GM20000 (cell line): ENCODE measurements at regions not wholly inside any gene's neighbourhood (a gene's known extent, or its start where the extent isn't known, plus 50 kb on each side); places are given as distances from the start of the nearest gene placed in this dataset.

ENCODE experiments used
- DNase-seq: peaks from one replicate; pipeline ENCODE4 v3.0.0; 2012; ENCODE audit warnings: low spot score
- CTCF ChIP-seq: IDR thresholded peaks from 2 replicates; pipeline ENCODE4 v1.5.1; 2012; ENCODE audit warnings: mild to moderate bottlenecking, control low read depth; ENCODE audit errors: extremely low read depth, missing control alignments

- TF ChIP-seq CTCF: no peak
- DNase-seq: no peak
These were observed 414.5 kb upstream of the GYPC start for GRCh38 chr2:126241411-126241810.

- peak; percentile 59 for TF ChIP-seq CTCF
- peak; percentile 36 for DNase-seq
These were observed 411.0 kb upstream of the GYPC start for GRCh38 chr2:126244937-126245336.

- DNase-seq: no peak
- TF ChIP-seq CTCF: no peak
These were observed 402.3 kb upstream of the GYPC start for GRCh38 chr2:126253669-126254068.

GRCh38 chr2:126264625-126265024 lies 391.3 kb upstream of the GYPC start:
- no peak for DNase-seq
- TF ChIP-seq CTCF: no peak

GRCh38 chr2:126269911-126270310 lies 386.0 kb upstream of the GYPC start:
- DNase-seq: no peak
- no peak for TF ChIP-seq CTCF

- no peak for DNase-seq
- no peak for TF ChIP-seq CTCF
These were observed 385.4 kb upstream of the GYPC start for GRCh38 chr2:126270587-126270986.

GRCh38 chr2:126272401-126272800 lies 383.6 kb upstream of the GYPC start:
- no peak for DNase-seq
- no peak for TF ChIP-seq CTCF
